T-helper 1 cell treated with Interleukin-12 subunit alpha and Interleukin-12 subunit beta and Interleukin-4 antibody, amounts not matched to agents 30 μg/mL and 1 μg/mL, for 36 hours (primary cell): ENCODE measurements at regions not wholly inside any gene's neighbourhood (a gene's known extent, or its start where the extent isn't known, plus 50 kb on each side); places are given as distances from the start of the nearest gene placed in this dataset.

Experiments used
- H3K27ac Mint-ChIP-seq: one replicate; pipeline ENCODE4 v1.8.0; 2021; ENCODE audit warnings: mild to moderate bottlenecking, mixed read lengths
- H3K27me3 Mint-ChIP-seq: one replicate; pipeline ENCODE4 v1.8.0; 2021; ENCODE audit warnings: low read depth, mixed read lengths
- H3K36me3 Mint-ChIP-seq: one replicate; pipeline ENCODE4 v1.8.0; 2021; ENCODE audit warnings: low read depth, mixed read lengths
- H3K4me1 Mint-ChIP-seq: one replicate; pipeline ENCODE4 v1.8.0; 2021; ENCODE audit warnings: low read depth, mixed read lengths
- H3K4me3 Mint-ChIP-seq: one replicate; pipeline ENCODE4 v1.8.0; 2021; ENCODE audit warnings: mild to moderate bottlenecking, moderate library complexity, mixed read lengths
- H3K9me3 Mint-ChIP-seq: one replicate; pipeline ENCODE4 v1.8.0; 2021; ENCODE audit warnings: mixed read lengths

DNA sequence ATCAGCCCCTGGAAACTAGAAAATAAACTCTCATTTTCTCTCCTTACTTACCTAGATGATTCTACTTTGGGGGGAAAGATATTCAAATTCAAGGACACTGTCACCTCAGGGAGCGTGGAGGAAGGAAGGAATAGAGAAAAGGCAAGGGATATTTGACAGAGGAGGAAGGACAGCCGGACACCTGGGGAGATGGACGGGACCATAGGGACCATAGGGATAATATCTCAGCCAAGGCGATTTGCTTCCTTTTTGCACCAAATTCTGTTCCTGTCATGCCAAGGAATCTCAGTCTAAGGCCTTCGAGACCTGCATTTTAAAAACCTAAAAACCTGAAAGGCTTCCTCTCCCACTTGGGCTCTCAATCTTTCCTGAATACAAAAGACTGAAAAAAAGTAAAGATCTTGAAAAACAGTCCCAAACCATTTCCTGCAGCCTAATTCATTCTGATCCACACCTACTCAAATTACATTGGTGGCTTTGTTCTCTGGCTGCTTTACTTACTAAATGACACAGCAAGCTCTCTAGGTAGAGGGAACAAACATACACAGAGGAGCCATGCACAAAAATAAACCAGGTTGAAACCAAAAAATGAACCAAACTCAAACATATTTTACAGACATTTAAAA is 73.9 kb upstream of the SLC24A5 start:
- Mint-ChIP-seq H3K9me3 (no peaks in the 10 kb centered on the region), H3K4me1 (no peaks in the 10 kb centered on the region)

DNA sequence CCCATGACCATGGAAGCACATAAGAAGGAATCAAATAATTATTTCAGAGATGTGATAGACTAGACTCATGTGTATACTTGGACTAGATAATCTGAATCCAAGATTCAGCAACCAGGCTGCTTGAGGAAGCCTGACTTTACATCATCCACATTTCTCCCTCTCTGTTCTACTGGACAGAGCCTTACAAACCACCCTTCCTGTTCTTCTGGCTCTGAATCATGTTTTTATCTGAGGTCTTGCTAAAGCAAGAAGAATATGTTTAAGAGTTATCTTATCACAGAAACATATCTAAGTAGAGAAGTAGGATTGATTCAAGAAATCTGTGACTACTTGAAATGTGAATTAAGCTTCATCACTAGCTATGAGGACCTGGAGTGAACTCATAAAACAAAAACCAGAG is 71.1 kb upstream of the SLC24A5 start:
- Mint-ChIP-seq H3K9me3 (no peaks in the 10 kb centered on the region), H3K4me3 (no peak overlapping the region)

More for the DNA sequence above, 73.9 kb upstream of the SLC24A5 start:
- peaks cover 3% of the 10 kb centered on the region for H3K27me3 Mint-ChIP-seq
- H3K4me3 Mint-ChIP-seq, result no peak overlapping the region
- no peaks in the 10 kb centered on the region for H3K36me3 Mint-ChIP-seq
- no peak overlapping the region for H3K27ac Mint-ChIP-seq

DNA sequence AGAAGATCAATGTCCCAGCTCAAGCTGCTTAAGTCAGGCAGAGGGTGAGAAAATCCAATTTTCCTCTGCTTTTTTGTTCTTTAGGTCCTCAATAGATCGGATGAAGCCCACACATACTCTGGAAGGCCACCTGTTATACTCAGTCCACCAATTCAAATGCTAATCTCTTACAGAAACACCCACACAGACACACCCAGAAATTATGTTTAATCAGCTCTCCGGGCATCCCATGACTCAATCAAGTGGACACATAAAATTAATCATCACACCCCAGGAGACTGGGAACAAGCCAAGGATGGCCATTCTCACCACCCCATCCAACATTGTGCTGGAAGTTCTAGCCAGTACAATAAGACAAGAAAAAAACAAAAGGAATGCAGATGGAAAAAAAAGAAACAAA is 67.8 kb upstream of the SLC24A5 start:
- H3K4me3 Mint-ChIP-seq, result no peak overlapping the region
- peaks cover 3% of the 10 kb centered on the region for H3K27me3 Mint-ChIP-seq
- H3K9me3 Mint-ChIP-seq, result no peaks in the 10 kb centered on the region
- no peaks in the 10 kb centered on the region for H3K36me3 Mint-ChIP-seq
- no peaks in the 10 kb centered on the region for H3K4me1 Mint-ChIP-seq
- H3K27ac Mint-ChIP-seq, result no peak overlapping the region

More for the DNA sequence above, 71.1 kb upstream of the SLC24A5 start:
- Mint-ChIP-seq H3K36me3 (no peaks in the 10 kb centered on the region), H3K27me3 (peaks cover 3% of the 10 kb centered on the region), H3K27ac (no peak overlapping the region), H3K4me1 (no peaks in the 10 kb centered on the region)

DNA sequence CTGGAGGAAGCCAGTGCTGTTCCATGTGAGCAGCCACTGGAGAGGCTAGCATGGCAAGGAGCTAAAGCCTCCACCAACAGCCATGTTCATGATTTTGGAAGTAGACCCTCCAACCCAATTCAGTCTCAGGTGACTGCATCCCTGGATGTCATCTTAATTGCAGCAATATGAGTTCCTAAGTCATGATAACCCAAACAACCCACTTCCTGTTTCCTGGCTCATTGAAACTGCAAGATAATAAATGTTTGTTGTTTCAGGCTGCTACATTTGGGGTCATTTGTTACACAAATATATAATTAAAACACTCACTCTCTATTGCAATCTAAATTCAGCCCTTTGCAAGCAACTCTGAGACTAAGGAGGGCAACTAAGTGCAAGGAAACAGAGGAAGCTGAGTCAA is 62.4 kb upstream of the SLC24A5 start:
- Mint-ChIP-seq H3K4me3 (no peak overlapping the region), H3K27me3 (no peaks in the 10 kb centered on the region), H3K27ac (no peak overlapping the region), H3K36me3 (no peaks in the 10 kb centered on the region), H3K9me3 (no peaks in the 10 kb centered on the region), H3K4me1 (peaks cover 3% of the 10 kb centered on the region)

DNA sequence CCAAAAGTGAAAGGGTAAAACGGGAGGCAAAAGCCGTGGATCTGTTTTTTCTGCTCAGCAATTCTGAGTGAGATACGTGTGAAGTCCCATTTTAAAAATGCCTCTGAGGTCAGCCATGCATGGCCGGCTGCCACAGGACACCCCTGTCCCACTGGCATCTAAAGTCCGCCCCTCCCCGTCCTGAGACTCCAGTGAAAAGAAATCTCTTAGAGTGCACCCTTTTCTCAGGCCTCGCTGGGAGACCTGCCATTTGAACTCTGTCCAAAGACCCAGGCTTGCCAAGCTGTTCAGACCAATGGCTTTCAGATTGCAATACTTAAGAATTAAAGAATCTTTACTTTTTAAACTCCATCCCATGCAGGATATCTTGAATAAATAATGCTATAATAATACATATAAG is 61.0 kb upstream of the SLC24A5 start:
- H3K4me3 Mint-ChIP-seq, result no peak overlapping the region
- H3K27ac Mint-ChIP-seq, result no peak overlapping the region
- peaks cover 3% of the 10 kb centered on the region for H3K4me1 Mint-ChIP-seq
- H3K9me3 Mint-ChIP-seq, result no peaks in the 10 kb centered on the region
- no peaks in the 10 kb centered on the region for H3K27me3 Mint-ChIP-seq
- no peaks in the 10 kb centered on the region for H3K36me3 Mint-ChIP-seq

DNA sequence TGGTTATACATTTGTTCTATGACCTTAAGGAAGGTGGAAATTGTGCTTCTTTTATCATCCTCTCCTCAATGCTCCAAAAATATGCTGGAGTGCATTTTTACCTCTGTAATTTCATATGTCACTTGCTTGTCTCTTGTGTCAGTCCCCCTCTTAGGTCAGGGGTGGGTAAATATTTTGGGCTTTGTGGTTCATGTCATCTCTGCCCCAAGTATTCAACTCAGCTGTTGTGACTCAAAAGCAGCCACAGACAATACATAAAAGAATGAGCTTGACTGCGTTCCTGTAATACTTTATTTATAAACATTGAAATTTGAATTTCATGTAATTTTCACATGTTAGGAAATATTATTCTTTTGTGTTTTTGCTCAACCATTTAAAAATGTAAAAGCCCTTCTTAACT is 60.4 kb upstream of the SLC24A5 start:
- Mint-ChIP-seq H3K27me3 (no peaks in the 10 kb centered on the region), H3K4me1 (peaks cover 3% of the 10 kb centered on the region), H3K9me3 (no peaks in the 10 kb centered on the region), H3K27ac (no peak overlapping the region), H3K36me3 (no peaks in the 10 kb centered on the region), H3K4me3 (no peak overlapping the region)

DNA sequence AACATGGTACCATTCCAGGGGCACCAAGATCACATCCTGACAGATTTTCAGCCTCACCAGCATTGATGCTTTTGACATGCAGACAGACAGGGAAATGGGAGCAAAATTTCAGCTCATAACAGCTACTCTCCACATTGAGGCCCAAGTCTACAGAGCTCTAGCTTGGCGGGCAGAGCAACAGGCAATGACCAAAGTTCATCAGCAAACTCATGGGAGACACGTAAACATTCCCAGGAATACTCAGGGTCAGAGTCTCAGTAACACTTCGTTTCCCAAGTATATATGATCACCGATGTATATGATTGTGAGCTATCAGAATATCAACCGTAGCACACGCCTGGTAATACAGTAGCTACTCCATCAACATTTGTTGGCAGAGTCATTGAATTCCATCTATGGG is 59.2 kb upstream of the SLC24A5 start:
- H3K4me1 Mint-ChIP-seq, result peaks cover 3% of the 10 kb centered on the region
- H3K27me3 Mint-ChIP-seq, result no peaks in the 10 kb centered on the region
- no peaks in the 10 kb centered on the region for H3K9me3 Mint-ChIP-seq
- H3K4me3 Mint-ChIP-seq, result no peak overlapping the region
- H3K27ac Mint-ChIP-seq, result no peak overlapping the region
- H3K36me3 Mint-ChIP-seq, result no peaks in the 10 kb centered on the region

DNA sequence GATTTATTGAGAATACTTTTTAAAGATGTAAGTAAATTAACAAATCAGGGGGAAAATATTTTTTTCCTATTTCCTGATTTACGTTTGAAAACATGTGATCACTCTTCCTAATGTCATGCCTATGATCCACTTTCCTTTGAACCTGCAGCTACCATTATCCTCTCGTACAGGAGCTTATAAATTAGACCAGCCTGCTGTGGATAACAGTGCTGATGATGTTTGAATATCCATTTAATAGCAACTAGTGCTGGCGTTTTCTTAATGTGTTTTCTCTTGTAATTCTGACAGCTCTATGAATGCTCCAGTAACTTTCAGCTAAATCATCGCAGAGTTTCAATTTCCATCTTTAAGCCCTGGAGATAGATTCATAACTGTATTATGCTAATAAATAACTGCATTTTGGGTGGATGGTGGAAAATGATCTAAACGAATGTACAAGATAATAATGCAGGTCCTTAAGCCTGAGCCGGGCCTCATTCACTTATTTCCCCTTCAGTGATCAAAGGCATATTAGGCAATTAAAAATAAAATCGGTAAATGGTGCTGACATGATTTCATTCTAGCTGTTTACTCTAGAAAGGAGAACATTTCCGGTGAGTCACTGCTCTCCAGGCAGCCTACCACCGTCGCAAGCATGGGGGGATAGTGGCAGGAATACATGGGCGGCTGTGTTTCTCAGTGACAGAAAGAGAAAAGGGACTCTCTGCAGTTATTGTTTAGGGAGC is 58.5 kb upstream of the SLC24A5 start:
- H3K4me3 Mint-ChIP-seq, result no peak overlapping the region
- no peaks in the 10 kb centered on the region for H3K9me3 Mint-ChIP-seq
- H3K4me1 Mint-ChIP-seq, result peaks cover 3% of the 10 kb centered on the region
- H3K36me3 Mint-ChIP-seq, result no peaks in the 10 kb centered on the region
- no peak overlapping the region for H3K27ac Mint-ChIP-seq
- H3K27me3 Mint-ChIP-seq, result no peaks in the 10 kb centered on the region

DNA sequence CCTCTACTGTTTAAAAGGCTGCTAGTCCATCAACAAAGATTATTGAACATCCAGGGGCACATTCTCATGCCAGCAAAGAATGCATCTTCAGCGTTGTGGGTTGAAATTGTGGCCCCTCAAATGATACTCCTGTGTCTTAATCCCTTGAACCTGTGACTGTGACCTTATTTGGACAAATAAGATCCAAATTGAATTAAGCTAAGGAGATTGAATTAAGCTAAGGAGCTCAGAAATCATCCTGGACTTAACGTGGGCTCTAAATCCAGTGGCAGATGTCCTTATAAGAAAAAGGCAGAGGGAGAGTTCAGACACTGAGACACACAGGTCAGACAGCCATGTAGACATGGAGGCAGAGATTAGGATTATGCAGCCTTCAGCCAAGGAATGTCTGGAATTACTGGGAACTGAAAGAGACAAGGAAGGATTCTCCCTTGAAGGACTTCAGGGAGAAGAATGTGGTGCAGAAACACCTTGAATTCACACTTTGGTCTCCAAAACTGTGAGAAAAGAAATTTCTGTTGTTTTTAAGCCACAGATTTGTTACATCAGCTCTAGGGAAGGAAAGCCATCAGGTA is 57.3 kb upstream of the SLC24A5 start:
- Mint-ChIP-seq H3K36me3 (no peaks in the 10 kb centered on the region), H3K4me3 (no peak overlapping the region), H3K9me3 (no peaks in the 10 kb centered on the region), H3K4me1 (peaks cover 2% of the 10 kb centered on the region), H3K27me3 (no peaks in the 10 kb centered on the region), H3K27ac (no peak overlapping the region)

DNA sequence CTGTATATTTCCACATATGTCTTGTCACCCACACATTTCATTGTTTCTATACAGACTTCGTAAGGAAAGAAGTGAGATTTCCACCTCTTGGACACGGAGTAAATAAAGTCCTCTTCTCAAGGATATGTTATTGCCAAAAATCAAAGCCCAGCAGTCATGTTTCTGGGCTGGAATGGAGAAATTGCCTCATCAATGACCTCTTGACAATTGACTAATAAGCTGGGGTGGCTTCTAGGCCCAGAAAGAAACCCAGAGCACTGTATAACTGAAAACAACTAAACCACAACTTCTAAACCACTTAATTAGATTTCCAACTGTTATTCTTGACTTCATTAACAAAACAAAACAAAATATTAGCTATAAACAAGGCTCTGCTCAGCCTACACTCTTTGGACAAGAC is 56.4 kb upstream of the SLC24A5 start:
- H3K27me3 Mint-ChIP-seq, result no peaks in the 10 kb centered on the region
- H3K9me3 Mint-ChIP-seq, result no peaks in the 10 kb centered on the region
- H3K4me1 Mint-ChIP-seq, result no peaks in the 10 kb centered on the region
- H3K4me3 Mint-ChIP-seq, result no peak overlapping the region
- H3K36me3 Mint-ChIP-seq, result no peaks in the 10 kb centered on the region
- no peak overlapping the region for H3K27ac Mint-ChIP-seq

DNA sequence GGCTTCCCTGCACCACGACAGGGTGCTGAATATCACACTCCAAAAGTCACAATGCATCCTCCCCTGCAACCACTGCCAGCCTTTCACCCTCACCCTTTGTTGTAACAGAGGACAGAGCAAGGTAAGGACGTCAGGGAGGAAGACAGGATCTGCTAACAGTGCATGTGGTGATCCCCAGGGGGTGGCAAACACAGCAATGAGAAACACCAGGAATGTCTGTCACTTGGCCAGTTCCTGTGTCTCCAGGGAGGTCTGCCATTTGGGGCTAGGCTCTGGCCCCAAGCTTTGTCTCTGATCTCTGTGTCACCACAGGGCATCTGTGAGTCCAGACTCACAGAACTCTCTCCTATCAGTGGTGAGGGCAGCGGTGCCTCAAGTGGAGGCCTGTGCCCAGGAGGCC is 54.3 kb upstream of the SLC24A5 start:
- Mint-ChIP-seq H3K4me3 (no peak overlapping the region), H3K9me3 (no peaks in the 10 kb centered on the region), H3K27ac (no peak overlapping the region), H3K4me1 (no peaks in the 10 kb centered on the region), H3K36me3 (no peaks in the 10 kb centered on the region), H3K27me3 (no peaks in the 10 kb centered on the region)
